Transverse colon (tissue), 4 donors: ENCODE measurements at regions not wholly inside any gene's neighbourhood (a gene's known extent, or its start where the extent isn't known, plus 50 kb on each side); places are given as distances from the start of the nearest gene placed in this dataset.
A peak's percentile ranks its signal among the peaks of the same experiment; 100 is the strongest.

Experiments
- DNase-seq: peaks from one replicate; pipeline ENCODE4 v3.0.0-alpha.2; 2019
- H3K27ac ChIP-seq, 4 donors: fragments of 200-600 bp; sonication (generic); 2 replicates each; pipeline ENCODE4 v1.5.1; 2016 to 2018; ENCODE audit warnings: inconsistent platforms in 4 of 4
- H3K27me3 ChIP-seq: fragments of 200-600 bp; sonication (generic); 2 replicates; pipeline ENCODE4 v1.5.1; 2017; ENCODE audit warnings: inconsistent platforms
- H3K36me3 ChIP-seq, 4 donors: fragments of 200-600 bp; sonication (generic); 2 replicates each; pipeline ENCODE4 v1.5.1; 2017 to 2019; ENCODE audit warnings: inconsistent platforms in 4 of 4
- H3K4me1 ChIP-seq, 4 donors: fragments of 200-600 bp; sonication (generic); 2 replicates each; pipeline ENCODE4 v1.5.1; 2017 to 2020; ENCODE audit warnings: inconsistent platforms in 4 of 4
- H3K4me3 ChIP-seq, 4 donors: fragments of 200-600 bp; sonication (generic); 1 replicate in 1 of 4; 2 replicates in 3 of 4; pipeline versions ENCODE4 v1.5.1 to v1.6.1; 2017 to 2019; ENCODE audit warnings: inconsistent platforms in 4 of 4
- H3K9me3 ChIP-seq, 2 donors: fragments of 200-600 bp; sonication (generic); 2 replicates each; pipeline ENCODE4 v1.5.1; 2017 to 2019; ENCODE audit warnings: inconsistent platforms in 2 of 2
- CTCF ChIP-seq, 5 experiments: fragments of 200-600 bp in 3 of 5; fragments of 450-650 bp in 2 of 5; sonication (generic) in 3 of 5; IDR thresholded peaks; 1 replicate in 2 of 5; 2 replicates in 3 of 5; pipeline ENCODE4 v1.5.1; 2016 to 2017; ENCODE audit warnings: antibody characterized with exemption in 5 of 5, inconsistent platforms in 3 of 5, mild to moderate bottlenecking in 2 of 5, moderate library complexity in 1 of 5
- EP300 ChIP-seq: sonication (generic); formaldehyde crosslinking; IDR thresholded peaks from one replicate; pipeline ENCODE4 v1.6.1; 2017; ENCODE audit warnings: antibody characterized with exemption, low read depth
- POLR2A ChIP-seq: fragments of 450-650 bp; IDR thresholded peaks from one replicate; pipeline ENCODE4 v1.6.1; 2016; ENCODE audit warnings: antibody characterized with exemption, mild to moderate bottlenecking, moderate library complexity
- POLR2AphosphoS5 ChIP-seq, 3 donors: sonication (generic); formaldehyde crosslinking; IDR thresholded peaks; one replicate each; pipeline ENCODE4 v1.6.1; 2016; ENCODE audit warnings: antibody characterized with exemption in 3 of 3
- WGBS, 2 donors: methylation state at CpG; one replicate each; pipeline ENCODE4 v1.1.5; 2018; ENCODE audit warnings: low coverage in 1 of 2; 5-methylcytosine and 5-hydroxymethylcytosine counted together
- in situ Hi-C, 4 donors: fragments of 200-750 bp; cut with MboI; loops; one replicate each; pipeline versions ENCODE4 v1.15.0 to v1.15.1; 2017; ENCODE audit warnings: low sequenced_read_pairs in 3 of 4, low pct_ligation_motif_present in 1 of 4, low pct_unique_long_range_greater_than_20kb in 1 of 4
- intact Hi-C: fragments of 100-400 bp; cut with DNase I; formaldehyde crosslinking; loops from one replicate; pipeline ENCODE4 v1.15.1; 2023; ENCODE audit warnings: low total_unique reads

GRCh38 chr4:13985837-13986236 is 358.3 kb upstream of the BOD1L1 start:
- Histone ChIP-seq H3K27ac (no peak overlapping the region), H3K27me3 (no peaks in the 10 kb centered on the region), H3K9me3 (no peaks in the 10 kb centered on the region), H3K36me3 (no peaks in the 10 kb centered on the region), H3K4me1 (peaks cover 0 to 1% (median 0%) of the 10 kb centered on the region in 4 donors), H3K4me3 (no peak overlapping the region)
- TF ChIP-seq POLR2AphosphoS5 (IDR thresholded peaks at IDR 0.05) (peak in 1 of 3 donors; percentile 36), CTCF (IDR thresholded peaks at IDR 0.05) (no peak)
- in situ Hi-C loops, result no loop called here
- WGBS, 2 donors, result 60 to 81% methylated on average over 3 of the region's 3 CpGs
- intact Hi-C loops, result no loop called here
- DNase-seq, result no peak

GRCh38 chr4:13986548-13986947 is 359.0 kb upstream of the BOD1L1 start:
- Histone ChIP-seq H3K27me3 (no peaks in the 10 kb centered on the region), H3K4me1 (peaks cover 0 to 4% (median 0%) of the 10 kb centered on the region in 4 donors), H3K27ac (no peak overlapping the region), H3K36me3 (no peaks in the 10 kb centered on the region), H3K4me3 (no peak overlapping the region), H3K9me3 (no peaks in the 10 kb centered on the region)
- WGBS, 2 donors, result 57 to 77% methylated on average over 2 to 4 of the region's 4 CpGs
- intact Hi-C loops (no loop called here), in situ Hi-C loops (no loop called here)
- TF ChIP-seq EP300 (no peak), CTCF (IDR thresholded peaks at IDR 0.05) (no peak), POLR2A (no peak), POLR2AphosphoS5 (IDR thresholded peaks at IDR 0.05) (no peak)
- no peak for DNase-seq

GRCh38 chr4:13988353-13989305 is 361.1 kb upstream of the BOD1L1 start:
- WGBS, 2 donors, result 65 to 81% methylated on average over 8 to 11 of the region's 11 CpGs
- Histone ChIP-seq H3K4me3 (no peak overlapping the region), H3K9me3 (no peaks in the 10 kb centered on the region), H3K27ac (peak overlapping the region in 1 of 4 donors; percentile 54), H3K4me1 (peaks cover 0 to 4% (median 0%) of the 10 kb centered on the region in 4 donors), H3K27me3 (no peaks in the 10 kb centered on the region), H3K36me3 (no peaks in the 10 kb centered on the region)
- TF ChIP-seq EP300, result no peak
- TF ChIP-seq POLR2A, result no peak
- TF ChIP-seq POLR2AphosphoS5 (IDR thresholded peaks at IDR 0.05), result no peak
- TF ChIP-seq CTCF (IDR thresholded peaks at IDR 0.05), result no peak
- DNase-seq, result no peak
- in situ Hi-C loops, result no loop called here
- intact Hi-C loops, result no loop called here

GRCh38 chr4:13989501-13989900 is 362.0 kb upstream of the BOD1L1 start:
- no peak for DNase-seq
- 73 to 78% methylated on average over 1 to 6 of the region's 6 CpGs for WGBS, 2 donors
- peaks cover 0 to 4% (median 0%) of the 10 kb centered on the region in 4 donors for H3K4me1 ChIP-seq

More at GRCh38 chr4:13989501-13989900, 362.0 kb upstream of the BOD1L1 start:
- intact Hi-C loops, result no loop called here
- H3K4me3 ChIP-seq, result no peak overlapping the region
- H3K27me3 ChIP-seq, result no peaks in the 10 kb centered on the region
- TF ChIP-seq POLR2A, result no peak
- no peak for TF ChIP-seq EP300
- TF ChIP-seq POLR2AphosphoS5 (IDR thresholded peaks at IDR 0.05), result no peak
- TF ChIP-seq CTCF (IDR thresholded peaks at IDR 0.05), result no peak
- in situ Hi-C loops, result no loop called here
- no peaks in the 10 kb centered on the region for H3K9me3 ChIP-seq
- no peaks in the 10 kb centered on the region for H3K36me3 ChIP-seq
- H3K27ac ChIP-seq, result peak overlapping the region in 1 of 4 donors; percentile 54
